T-helper 1 cell treated with Interleukin-12 subunit alpha and Interleukin-12 subunit beta and Interleukin-4 antibody, amounts not matched to agents 30 ng/mL and 1 ng/mL, for 36 hours (primary cell): ENCODE measurements at regions not wholly inside any gene's neighbourhood (a gene's known extent, or its start where the extent isn't known, plus 50 kb on each side); places are given as distances from the start of the nearest gene placed in this dataset.
"Not testable (repeated sequence)": the region's sequence is repeated elsewhere in the genome, so short reads cannot be mapped to it uniquely, and the experiment has no call there.

ENCODE experiments used
- intact Hi-C: fragments of 100-400 bp; cut with micrococcal nuclease; formaldehyde crosslinking; loops from one replicate; pipeline ENCODE4 v1.15.1; 2024

- intact Hi-C loops, result not testable (repeated sequence)
These were observed 145.2 kb upstream of the C1QTNF3 start for GRCh38 chr5:34188001-34188822.

DNA sequence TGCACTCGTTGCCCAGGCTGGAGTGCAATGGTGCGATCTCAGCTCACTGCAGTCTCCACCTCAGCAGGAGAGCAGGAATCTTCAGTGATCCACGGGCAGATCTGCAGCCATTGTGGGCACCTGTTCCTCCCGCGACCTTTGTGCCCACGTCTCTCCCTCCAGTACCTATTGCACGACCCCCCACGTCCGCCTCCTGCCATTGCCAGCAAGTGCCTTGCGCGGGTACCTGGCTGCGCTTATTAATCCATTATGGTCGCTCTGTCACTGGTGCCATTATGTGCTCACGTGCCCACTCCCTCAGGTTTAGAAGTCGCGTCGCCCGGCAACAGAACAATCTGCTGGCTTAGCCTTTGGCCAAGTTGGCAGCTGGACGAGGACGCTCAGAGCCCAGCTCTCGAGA lies 146.2 kb upstream of the C1QTNF3 start:
- intact Hi-C loops, result not testable (repeated sequence)

DNA sequence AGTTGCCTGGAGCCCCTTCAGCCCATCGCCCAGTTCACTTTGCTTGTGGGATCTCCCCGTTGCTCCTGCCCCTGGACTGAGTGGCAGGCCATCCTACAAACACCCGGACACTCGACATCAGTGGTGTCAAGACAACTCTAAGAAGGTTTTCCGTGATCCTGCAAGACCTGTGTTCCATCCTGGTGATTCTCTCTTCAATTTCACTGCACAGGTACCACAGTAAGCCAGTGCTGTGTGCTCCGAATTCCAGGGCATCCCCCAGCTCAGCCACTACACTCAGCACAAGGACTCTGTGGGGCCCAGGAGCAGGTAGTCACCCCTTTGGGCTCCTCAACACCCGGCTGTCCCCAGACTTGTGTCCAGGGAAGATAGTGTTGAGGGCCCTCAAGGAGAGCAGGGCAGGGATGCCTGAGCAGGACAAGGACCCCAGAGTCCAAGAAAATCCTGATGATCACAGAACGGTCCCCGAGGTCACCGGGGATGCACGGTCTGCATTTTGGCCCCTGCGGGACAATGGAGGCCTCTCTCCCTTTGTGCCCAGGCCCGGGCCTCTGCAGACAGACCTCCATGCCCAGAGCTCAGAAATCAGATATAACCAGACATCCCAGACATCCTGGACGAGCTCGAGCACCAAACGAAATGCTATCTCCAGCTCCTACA lies 146.9 kb upstream of the C1QTNF3 start:
- intact Hi-C loops, result loop anchor here (5.0 kb wide), 1 partner anchor 277 kb away; no protein-coding TSS in a partner anchor

- intact Hi-C loops, result loop anchor here (5.0 kb wide), 1 partner anchor 277 kb away; no protein-coding TSS in a partner anchor
These were observed 147.5 kb upstream of the C1QTNF3 start for GRCh38 chr5:34190466-34190865.

- intact Hi-C loops, result loop anchor here (5.0 kb wide), 1 partner anchor 276 kb away; no protein-coding TSS in a partner anchor
These were observed 148.3 kb upstream of the C1QTNF3 start for GRCh38 chr5:34191279-34191744.

- intact Hi-C loops, result loop anchor here (5.0 kb wide), 1 partner anchor 275 kb away; no protein-coding TSS in a partner anchor
These were observed 149.3 kb upstream of the C1QTNF3 start for GRCh38 chr5:34192064-34192922.

DNA sequence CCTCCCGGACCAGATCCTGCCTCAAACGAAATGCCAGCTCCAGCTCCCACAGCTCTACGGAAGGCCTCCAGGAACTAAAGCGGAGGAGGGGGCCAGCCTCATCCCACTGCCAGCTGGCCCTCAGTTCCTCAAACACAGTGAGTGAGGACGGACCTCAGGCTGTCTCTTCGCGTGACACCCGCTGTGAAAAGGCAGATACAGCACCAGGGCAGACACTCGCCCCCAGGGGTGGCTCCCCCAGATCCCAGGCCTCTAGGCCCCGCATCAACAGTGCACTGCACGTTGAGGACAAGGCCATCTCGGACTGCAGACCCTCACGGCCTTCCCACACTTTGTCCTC lies 149.9 kb upstream of the C1QTNF3 start:
- intact Hi-C loops, result loop anchor here (5.0 kb wide), 1 partner anchor 274 kb away; no protein-coding TSS in a partner anchor

DNA sequence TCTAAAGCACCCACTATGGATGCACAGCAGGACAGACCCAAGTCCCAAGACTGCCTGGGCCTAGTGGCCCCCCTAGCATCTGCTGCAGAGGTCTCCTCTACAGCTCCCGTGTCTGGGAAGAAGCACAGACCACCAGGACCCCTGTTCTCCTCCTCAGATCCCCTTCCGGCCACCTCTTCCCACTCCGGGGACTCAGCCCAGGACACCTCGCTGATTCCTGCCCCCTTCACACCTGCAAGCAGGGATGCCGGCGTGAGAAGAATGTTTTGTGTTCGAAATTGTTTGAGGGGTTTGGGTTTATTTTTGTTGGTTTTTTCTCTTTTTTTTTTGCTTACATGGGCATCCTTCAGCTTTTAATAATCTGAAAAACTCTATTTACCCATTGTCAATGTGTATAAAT lies 150.3 kb upstream of the C1QTNF3 start:
- intact Hi-C loops, result loop anchor here (5.0 kb wide), 1 partner anchor 274 kb away; no protein-coding TSS in a partner anchor

DNA sequence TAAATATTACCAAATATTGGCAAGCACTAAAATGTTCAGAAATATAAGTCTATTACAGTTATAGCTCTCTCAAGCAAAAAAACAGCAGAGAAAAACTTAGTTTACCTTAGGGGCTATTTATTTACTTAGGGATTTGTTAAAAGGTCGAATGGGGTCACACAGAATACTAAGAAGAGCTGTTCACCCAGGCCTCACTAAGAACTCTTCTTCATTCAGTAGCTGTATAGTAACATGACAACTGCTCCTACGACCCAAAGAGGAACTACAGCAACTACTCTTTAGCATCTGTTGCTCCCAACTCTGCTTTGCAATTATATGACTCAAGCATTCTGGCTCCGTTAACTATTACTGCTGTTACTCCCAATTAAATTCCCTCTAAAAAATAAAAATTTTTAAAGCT lies 150.8 kb upstream of the C1QTNF3 start:
- intact Hi-C loops, result loop anchor here (5.0 kb wide), 1 partner anchor 273 kb away; no protein-coding TSS in a partner anchor

- intact Hi-C loops, result not testable (repeated sequence)
These were observed 153.1 kb upstream of the C1QTNF3 start for GRCh38 chr5:34196091-34196490.

- intact Hi-C loops, result not testable (repeated sequence)
These were observed 162.3 kb upstream of the C1QTNF3 start for GRCh38 chr5:34205347-34205746.

DNA sequence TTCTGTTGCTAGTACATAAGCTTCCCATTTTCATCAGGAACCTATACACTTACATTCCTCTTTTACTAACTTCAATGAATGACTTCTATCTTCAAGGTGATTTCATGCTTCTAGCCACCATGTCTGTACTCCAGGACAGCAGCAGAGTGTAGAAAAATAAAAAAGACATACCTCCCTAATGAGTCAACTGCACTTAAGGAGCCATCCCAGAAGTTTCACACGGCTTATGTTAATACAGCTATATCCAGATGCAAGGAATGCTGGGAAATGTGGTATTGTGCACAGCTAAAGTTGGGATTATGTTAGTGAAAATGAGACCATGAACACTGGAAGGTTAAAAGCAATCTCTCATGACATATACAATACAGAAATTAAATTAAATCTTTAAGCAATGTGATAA lies 174.4 kb upstream of the C1QTNF3 start:
- intact Hi-C loops, result not testable (repeated sequence)

- intact Hi-C loops, result not testable (repeated sequence)
These were observed 178.5 kb upstream of the C1QTNF3 start for GRCh38 chr5:34221329-34222073.

DNA sequence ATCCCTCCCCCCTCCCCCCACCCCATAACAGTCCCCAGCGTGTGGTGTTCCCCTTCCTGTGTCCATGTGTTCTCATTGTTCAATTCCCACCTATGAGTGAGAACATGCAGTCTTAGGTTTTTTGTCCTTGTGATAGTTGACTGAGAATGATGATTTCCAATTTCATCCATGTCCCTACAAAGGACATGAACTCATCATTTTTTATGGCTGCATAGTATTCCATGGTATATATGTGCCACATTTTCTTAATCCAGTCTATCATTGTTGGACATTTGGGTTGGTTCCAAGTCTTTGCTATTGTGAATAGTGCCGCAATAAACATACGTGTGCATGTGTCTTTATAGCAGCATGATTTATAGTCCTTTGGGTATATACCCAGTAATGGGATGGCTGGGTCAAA lies 180.1 kb upstream of the C1QTNF3 start:
- intact Hi-C loops, result not testable (repeated sequence)

DNA sequence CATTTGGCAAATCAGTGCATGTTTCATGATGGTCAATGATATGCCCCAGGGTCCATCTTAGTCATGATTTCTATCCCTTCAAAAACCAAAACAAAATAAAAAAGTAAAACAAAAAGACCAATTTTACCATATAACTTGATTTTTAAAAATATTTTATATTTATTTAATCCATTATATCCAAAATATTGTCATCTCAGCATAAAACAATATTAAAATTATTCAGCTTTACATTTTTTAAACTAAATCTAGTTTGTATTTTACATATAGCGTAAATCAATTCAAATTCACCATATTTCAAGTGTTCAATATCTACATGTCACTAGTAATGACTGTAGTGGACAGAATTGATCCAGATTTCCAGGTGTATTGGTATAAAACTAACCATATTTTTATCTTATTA lies 187.4 kb upstream of the C1QTNF3 start:
- intact Hi-C loops, result not testable (repeated sequence)

- intact Hi-C loops, result loop anchor here (5.0 to 10.0 kb wide), 2 partner anchors 239 to 673 kb away; partner anchors contain the start of genes AMACR, BRIX1 and RAD1
These were observed 200.8 kb upstream of the C1QTNF3 start for GRCh38 chr5:34243802-34244201.

DNA sequence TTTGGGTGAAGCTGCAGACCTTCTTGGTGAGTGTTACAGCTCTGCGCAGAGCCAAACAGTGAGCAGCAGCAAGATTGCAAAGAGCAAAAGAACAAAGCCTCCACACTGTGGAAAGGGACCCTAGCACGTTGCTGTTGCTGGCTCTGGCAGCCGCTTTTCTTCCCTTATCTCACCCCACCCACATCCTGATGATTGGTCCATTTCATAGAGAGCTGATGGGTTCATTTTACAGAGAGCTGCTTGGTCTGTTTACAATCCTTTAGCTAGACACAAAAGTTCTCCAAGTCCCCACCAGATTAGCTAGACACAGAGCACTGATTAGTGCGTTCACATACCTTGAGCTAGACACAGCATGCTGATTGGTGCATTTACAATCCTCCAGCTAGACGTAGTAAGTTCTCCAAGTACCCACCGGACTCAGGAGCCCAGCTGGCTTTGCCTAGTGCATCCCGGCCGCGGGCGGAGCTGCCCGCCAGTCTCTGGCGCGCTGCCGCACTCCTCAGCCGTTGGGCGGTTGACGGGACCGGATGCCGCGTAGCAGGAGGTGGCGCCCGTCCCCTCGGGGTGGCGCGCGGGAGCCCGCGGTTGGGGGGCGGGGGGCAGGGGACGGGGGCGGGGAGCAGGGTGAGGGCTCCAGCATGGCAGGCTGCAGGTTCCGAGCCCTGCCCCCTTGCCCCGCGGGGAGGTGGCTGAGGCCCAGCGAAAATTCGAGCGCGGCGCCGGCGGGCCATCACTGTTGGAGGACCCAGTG lies 201.4 kb upstream of the C1QTNF3 start:
- intact Hi-C loops, result loop anchor here (5.0 to 10.0 kb wide), 2 partner anchors 240 to 673 kb away; partner anchors contain the start of genes AMACR, BRIX1 and RAD1

GRCh38 chr5:34245032-34245394 lies 202.0 kb upstream of the C1QTNF3 start:
- intact Hi-C loops, result loop anchor here (10.0 kb wide), 1 partner anchor 240 kb away; the partner anchor contains the start of gene AMACR

DNA sequence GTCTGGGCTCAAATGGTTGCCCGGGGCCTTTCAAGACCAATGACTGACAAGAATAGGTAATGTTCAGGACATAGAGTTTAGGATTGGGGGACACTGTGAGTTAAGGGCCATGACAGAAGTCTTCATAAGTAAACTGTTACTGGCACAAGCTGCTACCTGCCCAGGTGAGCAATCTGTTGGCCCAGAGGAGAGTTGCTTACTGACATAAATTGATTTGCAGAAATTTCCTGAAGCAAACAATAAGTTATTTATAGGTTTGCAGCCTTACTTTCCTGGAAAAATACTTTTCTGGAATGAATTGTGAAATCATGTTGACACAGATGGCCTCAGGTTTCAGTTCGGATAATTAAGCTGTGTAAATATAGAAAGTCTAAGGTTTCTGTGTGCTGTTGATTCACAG lies 202.8 kb upstream of the C1QTNF3 start:
- intact Hi-C loops, result loop anchor here (10.0 kb wide), 1 partner anchor 241 kb away; the partner anchor contains the start of gene AMACR
